ENCODE measurements at regions not wholly inside any gene's neighbourhood (a gene's known extent, or its start where the extent isn't known, plus 50 kb on each side); places are given as distances from the start of the nearest gene placed in this dataset.
"Not testable (repeated sequence)": the region's sequence is repeated elsewhere in the genome, so short reads cannot be mapped to it uniquely, and the experiment has no call there.

- DNase-seq = no peak
Measured at GRCh38 chr11:86145439-86146156, 76.7 kb upstream of the PICALM start.

- no peak for DNase-seq
Measured at GRCh38 chr11:86144846-86145245, 76.0 kb upstream of the PICALM start.

- DNase-seq = not testable (repeated sequence)
Measured at GRCh38 chr11:86144087-86144486, 75.2 kb upstream of the PICALM start.

- no peak for DNase-seq
Measured at GRCh38 chr11:86143087-86144030, 74.5 kb upstream of the PICALM start.

GRCh38 chr11:86142170-86142569, 73.3 kb upstream of the PICALM start:
- no peak for DNase-seq

GRCh38 chr11:86141727-86142126, 72.8 kb upstream of the PICALM start:
- no peak for DNase-seq

- no peak for DNase-seq
Measured at GRCh38 chr11:86140334-86140990, 71.6 kb upstream of the PICALM start.

GRCh38 chr11:86138958-86139357, 70.1 kb upstream of the PICALM start:
- DNase-seq = peak in 1 of 14 donors; percentile 13

GRCh38 chr11:86136538-86136937, 67.7 kb upstream of the PICALM start:
- DNase-seq = no peak

GRCh38 chr11:86135319-86135714, 66.4 kb upstream of the PICALM start:
- no peak for DNase-seq

GRCh38 chr11:86134580-86135318, 65.9 kb upstream of the PICALM start:
- DNase-seq = peak in 3 of 14 donors; percentile 13 to 58 (median 34)

- no peak for DNase-seq
Measured at GRCh38 chr11:86132667-86133249, 63.9 kb upstream of the PICALM start.

GRCh38 chr11:86129740-86130540, 61.1 kb upstream of the PICALM start:
- no peak for DNase-seq

GRCh38 chr11:86128914-86129313, 60.0 kb upstream of the PICALM start:
- DNase-seq = no peak

GRCh38 chr11:86126862-86127261, 58.0 kb upstream of the PICALM start:
- no peak for DNase-seq

GRCh38 chr11:86124251-86125233, 55.7 kb upstream of the PICALM start:
- DNase-seq = no peak

- no peak for DNase-seq
Measured at GRCh38 chr11:86122773-86123172, 53.9 kb upstream of the PICALM start.

- no peak for DNase-seq
Measured at GRCh38 chr11:86120807-86121206, 51.9 kb upstream of the PICALM start.

- DNase-seq = no peak
Measured at GRCh38 chr11:86119906-86120305, 51.0 kb upstream of the PICALM start.

GRCh38 chr11:86119077-86119476, 50.2 kb upstream of the PICALM start:
- no peak for DNase-seq

Data from C1 segment of cervical spinal cord (tissue), 14 donors.